Breast epithelium (tissue), 4 donors: ENCODE measurements at regions not wholly inside any gene's neighbourhood (a gene's known extent, or its start where the extent isn't known, plus 50 kb on each side); places are given as distances from the start of the nearest gene placed in this dataset.

ENCODE experiments used
- DNase-seq, 2 donors: peaks; one replicate each; pipeline ENCODE4 v3.0.0-alpha.2; 2019; ENCODE audit warnings: low spot score in 2 of 2
- H3K27ac ChIP-seq, 2 donors: fragments of 200-600 bp; sonication (generic) in 1 of 2; one replicate each; pipeline ENCODE4 v1.5.1; 2016 to 2019; ENCODE audit warnings: mild to moderate bottlenecking in 1 of 2
- H3K27me3 ChIP-seq, 2 donors: fragments of 200-600 bp; sonication (generic) in 1 of 2; one replicate each; pipeline versions ENCODE4 v1.5.1 to v1.6.0; 2017 to 2019; ENCODE audit warnings: control low read depth in 1 of 2, mild to moderate bottlenecking in 1 of 2
- H3K36me3 ChIP-seq: fragments of 200-600 bp; one replicate; pipeline ENCODE4 v1.5.1; 2019
- H3K4me1 ChIP-seq, 2 donors: fragments of 200-600 bp; sonication (generic); one replicate each; pipeline ENCODE4 v1.5.1; 2016 to 2019; ENCODE audit warnings: control low read depth in 1 of 2
- H3K4me3 ChIP-seq, 3 donors: fragments of 200-600 bp; sonication (generic); 1 replicate in 2 of 3; 2 replicates in 1 of 3; pipeline ENCODE4 v1.5.1; 2016 to 2019; ENCODE audit warnings: mild to moderate bottlenecking in 3 of 3, moderate library complexity in 2 of 3
- H3K9me3 ChIP-seq, 2 donors: fragments of 200-600 bp; sonication (generic) in 1 of 2; one replicate each; pipeline ENCODE4 v1.5.1; 2016 to 2019; ENCODE audit warnings: control low read depth in 1 of 2
- CTCF ChIP-seq, 3 donors: fragments of 450-650 bp; IDR thresholded peaks; one replicate each; pipeline ENCODE4 v1.5.1; 2016 to 2017; ENCODE audit warnings: antibody characterized with exemption in 3 of 3, mild to moderate bottlenecking in 3 of 3, moderate library complexity in 3 of 3
- POLR2A ChIP-seq: fragments of 450-650 bp; IDR thresholded peaks from one replicate; pipeline ENCODE4 v1.6.1; 2016; ENCODE audit warnings: antibody characterized with exemption, mild to moderate bottlenecking, moderate library complexity
- POLR2AphosphoS5 ChIP-seq, 3 donors: sonication (generic); formaldehyde crosslinking; IDR thresholded peaks; one replicate each; pipeline ENCODE4 v1.6.1; 2017; ENCODE audit warnings: antibody characterized with exemption in 3 of 3
- intact Hi-C: fragments of 100-400 bp; cut with DNase I; formaldehyde crosslinking; loops from one replicate; pipeline ENCODE4 v1.15.1; 2023; ENCODE audit warnings: low total_unique reads

GRCh38 chr1:55827350-55827749, 612.2 kb upstream of the USP24 start:
- intact Hi-C loops, result no loop called here

GRCh38 chr1:55826381-55827080, 611.4 kb upstream of the USP24 start:
- H3K9me3 ChIP-seq, result no peaks in the 10 kb centered on the region
- TF ChIP-seq CTCF (IDR thresholded peaks at IDR 0.05) (no peak), POLR2A (no peak), POLR2AphosphoS5 (IDR thresholded peaks at IDR 0.05) (no peak)
- peak overlapping the region in 1 of 2 donors; percentile 9 for H3K27ac ChIP-seq
- H3K4me1 ChIP-seq, result no peaks in the 10 kb centered on the region
- no peaks in the 10 kb centered on the region for H3K36me3 ChIP-seq
- H3K27me3 ChIP-seq, result no peaks in the 10 kb centered on the region
- no peak for DNase-seq
- no peak overlapping the region for H3K4me3 ChIP-seq
- intact Hi-C loops, result no loop called here

More at GRCh38 chr1:55827350-55827749, 612.2 kb upstream of the USP24 start:
- no peak overlapping the region for H3K4me3 ChIP-seq
- no peaks in the 10 kb centered on the region for H3K36me3 ChIP-seq
- no peaks in the 10 kb centered on the region for H3K27me3 ChIP-seq
- peak overlapping the region in 1 of 2 donors; percentile 9 for H3K27ac ChIP-seq
- DNase-seq, result no peak
- H3K4me1 ChIP-seq, result no peaks in the 10 kb centered on the region
- TF ChIP-seq POLR2A, result no peak
- TF ChIP-seq CTCF (IDR thresholded peaks at IDR 0.05), result no peak
- no peaks in the 10 kb centered on the region for H3K9me3 ChIP-seq

GRCh38 chr1:55825461-55825860, 610.3 kb upstream of the USP24 start:
- no peak for DNase-seq
- no peak for TF ChIP-seq CTCF (IDR thresholded peaks at IDR 0.05)
- no peak overlapping the region for H3K4me3 ChIP-seq
- no peaks in the 10 kb centered on the region for H3K9me3 ChIP-seq
- no peaks in the 10 kb centered on the region for H3K27me3 ChIP-seq
- no peaks in the 10 kb centered on the region for H3K4me1 ChIP-seq
- no peak overlapping the region for H3K27ac ChIP-seq
- no peaks in the 10 kb centered on the region for H3K36me3 ChIP-seq
- intact Hi-C loops, result no loop called here

- H3K36me3 ChIP-seq, result no peaks in the 10 kb centered on the region
- TF ChIP-seq POLR2A, result no peak
- no peak for TF ChIP-seq CTCF (IDR thresholded peaks at IDR 0.05)
- no peak for TF ChIP-seq POLR2AphosphoS5 (IDR thresholded peaks at IDR 0.05)
- H3K4me3 ChIP-seq, result no peak overlapping the region
- H3K9me3 ChIP-seq, result no peaks in the 10 kb centered on the region
- no peak for DNase-seq
- no peaks in the 10 kb centered on the region for H3K4me1 ChIP-seq
- no peaks in the 10 kb centered on the region for H3K27me3 ChIP-seq
- H3K27ac ChIP-seq, result no peak overlapping the region
- intact Hi-C loops, result no loop called here
These were observed 609.1 kb upstream of the USP24 start for GRCh38 chr1:55824251-55824640.

GRCh38 chr1:55823541-55824250, 608.5 kb upstream of the USP24 start:
- no peaks in the 10 kb centered on the region for H3K27me3 ChIP-seq
- no peak for TF ChIP-seq POLR2AphosphoS5 (IDR thresholded peaks at IDR 0.05)
- no peak overlapping the region for H3K27ac ChIP-seq
- no peak overlapping the region for H3K4me3 ChIP-seq
- no peak for DNase-seq
- no peaks in the 10 kb centered on the region for H3K36me3 ChIP-seq
- no peaks in the 10 kb centered on the region for H3K9me3 ChIP-seq
- no peaks in the 10 kb centered on the region for H3K4me1 ChIP-seq
- intact Hi-C loops, result no loop called here
